ENCODE measurements at regions not wholly inside any gene's neighbourhood (a gene's known extent, or its start where the extent isn't known, plus 50 kb on each side); places are given as distances from the start of the nearest gene placed in this dataset.

- TF ChIP-seq CTCF (IDR thresholded peaks at IDR 0.05): no peak
- no peak for TF ChIP-seq POLR2A (IDR thresholded peaks at IDR 0.05)
- TF ChIP-seq POLR2AphosphoS5 (IDR thresholded peaks at IDR 0.05): no peak
Observed at GRCh38 chr5:8953911-8954438, 591.9 kb downstream of the SEMA5A start.
